IMR-90 (cell line): ENCODE measurements at regions not wholly inside any gene's neighbourhood (a gene's known extent, or its start where the extent isn't known, plus 50 kb on each side); places are given as distances from the start of the nearest gene placed in this dataset.

Experiments
- ATAC-seq: fragments of 200-7000 bp; cut with Tn5 transposase; 2 replicates; pipeline ENCODE4 v1.9.1; 2020; ENCODE audit warnings: low read depth, mild to moderate bottlenecking, moderate library complexity
- BruUV-seq: library from RNA; stranded (reverse); fragments of 400-500 nt; replicated peaks from 2 replicates; lab custom pipeline; 2021; lab: Mats Ljungman, UMichigan
- CTCF ChIA-PET: fragments of 300-600 bp; formaldehyde crosslinking; extraction: SDS; loops from one replicate; lab custom pipeline; 2021; ENCODE audit warnings: antibody characterized with exemption; lab: Yijun Ruan, JAX
- POLR2A ChIA-PET: fragments of 300-600 bp; sonication (Branson Sonifier 250); formaldehyde crosslinking; loops from one replicate; lab custom pipeline; 2022; ENCODE audit warnings: antibody characterized with exemption; ENCODE audit not compliant: unreplicated experiment; lab: Charles Lee
- DNase-seq: peaks from one replicate; pipeline ENCODE4 v3.0.0; 2013
- H2AFZ ChIP-seq: replicated peaks from 2 replicates; pipeline ENCODE3; 2013; ENCODE audit warnings: low read length, mild to moderate bottlenecking; ENCODE audit not compliant: poor library complexity
- H2AK5ac ChIP-seq: 2 replicates; pipeline ENCODE4 v1.6.1; 2013; ENCODE audit warnings: low read depth, low read length, inconsistent platforms
- H2AK9ac ChIP-seq: replicated peaks from 2 replicates; pipeline ENCODE3; 2013; ENCODE audit warnings: mild to moderate bottlenecking, low read depth, low read length, moderate library complexity; ENCODE audit not compliant: poor library complexity
- H2BK120ac ChIP-seq: 2 replicates; pipeline ENCODE4 v1.6.1; 2013; ENCODE audit warnings: low read depth, low read length, inconsistent platforms
- H2BK15ac ChIP-seq: 3 replicates; pipeline ENCODE4 v1.6.1; 2013; ENCODE audit warnings: low read depth, low read length, inconsistent platforms
- H2BK20ac ChIP-seq: 2 replicates; pipeline ENCODE4 v1.6.1; 2013; ENCODE audit warnings: low read depth, mild to moderate bottlenecking, inconsistent platforms, low read length, moderate library complexity
- H2BK5ac ChIP-seq: 2 replicates; pipeline ENCODE4 v1.6.1; 2013; ENCODE audit warnings: mild to moderate bottlenecking, low read depth, low read length, inconsistent platforms; ENCODE audit not compliant: poor library complexity, severe bottlenecking
- H3K14ac ChIP-seq: replicated peaks from 2 replicates; pipeline ENCODE4 v1.6.1; 2013; ENCODE audit warnings: low read depth, low read length, inconsistent platforms
- H3K18ac ChIP-seq: 2 replicates; pipeline ENCODE4 v1.6.1; 2013; ENCODE audit warnings: low read depth, low read length, control low read depth
- H3K23ac ChIP-seq: 2 replicates; pipeline ENCODE4 v1.6.1; 2013; ENCODE audit warnings: low read depth, low read length, inconsistent platforms
- H3K27ac ChIP-seq: 2 replicates; pipeline ENCODE4 v1.5.1; 2013; ENCODE audit warnings: mild to moderate bottlenecking, control low read depth, low read length; ENCODE audit not compliant: insufficient read depth
- H3K27me3 ChIP-seq: 2 replicates; pipeline ENCODE4 v1.6.1; 2013; ENCODE audit warnings: low read length; ENCODE audit not compliant: control insufficient read depth, insufficient read depth
- H3K36me3 ChIP-seq: 2 replicates; pipeline ENCODE4 v1.6.1; 2013; ENCODE audit warnings: low read length, mixed read lengths; ENCODE audit not compliant: control insufficient read depth, insufficient read depth
- H3K4ac ChIP-seq: 2 replicates; pipeline ENCODE4 v1.6.1; 2013; ENCODE audit warnings: low read depth, low read length, inconsistent platforms
- H3K4me1 ChIP-seq: 2 replicates; pipeline ENCODE4 v1.6.1; 2013; ENCODE audit warnings: low read length, mixed read lengths; ENCODE audit not compliant: control insufficient read depth, insufficient read depth
- H3K4me2 ChIP-seq: 2 replicates; pipeline ENCODE4 v1.6.1; 2013; ENCODE audit warnings: low read depth, mild to moderate bottlenecking, control low read depth, low read length, moderate library complexity
- H3K4me3 ChIP-seq: 2 replicates; pipeline ENCODE4 v1.5.1; 2013; ENCODE audit warnings: low read depth, mild to moderate bottlenecking, control low read depth, low read length, moderate library complexity; ENCODE audit not compliant: insufficient read depth
- H3K56ac ChIP-seq: 2 replicates; pipeline ENCODE4 v1.6.1; 2013; ENCODE audit warnings: low read length, inconsistent platforms; ENCODE audit not compliant: insufficient read depth; ENCODE audit errors: extremely low read depth
- H3K79me1 ChIP-seq, 2 experiments: 2 replicates each; pipeline ENCODE4 v1.6.1; 2013; ENCODE audit warnings: low read length in 2 of 2, inconsistent platforms in 1 of 2, low read depth in 1 of 2
- H3K9ac ChIP-seq: 2 replicates; pipeline ENCODE4 v1.6.1; 2013; ENCODE audit warnings: low read depth, low read length, control low read depth
- H3K9me1 ChIP-seq: 2 replicates; pipeline ENCODE4 v1.6.1; 2013; ENCODE audit warnings: low read length, inconsistent platforms; ENCODE audit not compliant: insufficient read depth
- H3K9me3 ChIP-seq: 2 replicates; pipeline ENCODE4 v1.6.1; 2013; ENCODE audit warnings: low read length; ENCODE audit not compliant: control insufficient read depth, insufficient read depth
- H4K20me1 ChIP-seq: 2 replicates; pipeline ENCODE4 v1.6.1; 2013; ENCODE audit warnings: low read length, inconsistent platforms; ENCODE audit not compliant: insufficient read depth
- H4K5ac ChIP-seq: 2 replicates; pipeline ENCODE4 v1.6.1; 2013; ENCODE audit warnings: mild to moderate bottlenecking, low read depth, low read length, control low read depth
- H4K8ac ChIP-seq, 2 experiments: 2 replicates each; pipeline ENCODE4 v1.6.1; 2013; ENCODE audit warnings: low read depth in 2 of 2, low read length in 2 of 2, control low read depth in 1 of 2, inconsistent platforms in 1 of 2
- H4K91ac ChIP-seq: 2 replicates; pipeline ENCODE4 v1.6.1; 2013; ENCODE audit warnings: low read depth, low read length, inconsistent platforms; ENCODE audit not compliant: insufficient read depth
- BHLHE40 ChIP-seq: fragments of 150-350 bp; IDR thresholded peaks from 2 replicates; pipeline ENCODE4 v1.6.1; 2016; ENCODE audit warnings: mild to moderate bottlenecking, low read depth, low read length
- CEBPB ChIP-seq: IDR thresholded peaks from 2 replicates; pipeline ENCODE4 v1.6.1; 2012; ENCODE audit warnings: low read depth, low read length, improper control_type of control experiment
- CHD1 ChIP-seq: IDR thresholded peaks from 2 replicates; pipeline ENCODE4 v1.6.1; 2012; ENCODE audit warnings: low read depth, low read length, improper control_type of control experiment
- CTCF ChIP-seq: conservative IDR thresholded peaks from 2 replicates; pipeline ENCODE4 v1.5.1; 2012; ENCODE audit warnings: mild to moderate bottlenecking, low read depth, low read length, improper control_type of control experiment
- ELK1 ChIP-seq: fragments of 150-350 bp; IDR thresholded peaks from 2 replicates; pipeline ENCODE4 v1.6.1; 2016; ENCODE audit warnings: low read depth, mild to moderate bottlenecking, low read length, moderate library complexity, borderline replicate concordance
- FOS ChIP-seq: fragments of 150-350 bp; IDR thresholded peaks from 2 replicates; pipeline ENCODE4 v1.6.1; 2016; ENCODE audit warnings: low read depth, low read length
- MAFK ChIP-seq: IDR thresholded peaks from 2 replicates; pipeline ENCODE4 v1.6.1; 2012; ENCODE audit warnings: low read depth, low read length, improper control_type of control experiment
- MAZ ChIP-seq: IDR thresholded peaks from 2 replicates; pipeline ENCODE4 v1.6.1; 2012; ENCODE audit warnings: low read depth, mild to moderate bottlenecking, low read length, improper control_type of control experiment, moderate library complexity, borderline replicate concordance
- MXI1 ChIP-seq: IDR thresholded peaks from 2 replicates; pipeline ENCODE4 v1.6.1; 2012; ENCODE audit warnings: low read depth, mild to moderate bottlenecking, low read length, moderate library complexity, borderline replicate concordance
- NFE2L2 ChIP-seq: fragments of 150-350 bp; IDR thresholded peaks from 2 replicates; pipeline ENCODE4 v1.6.1; 2016; ENCODE audit warnings: low read depth, mild to moderate bottlenecking, low read length
- POLR2A ChIP-seq: IDR thresholded peaks from 2 replicates; pipeline ENCODE4 v1.6.1; 2012; ENCODE audit warnings: mild to moderate bottlenecking, low read depth, low read length
- RAD21 ChIP-seq: IDR thresholded peaks from 2 replicates; pipeline ENCODE4 v1.6.1; 2012; ENCODE audit warnings: low read length, improper control_type of control experiment
- RCOR1 ChIP-seq: IDR thresholded peaks from 2 replicates; pipeline ENCODE4 v1.6.1; 2012; ENCODE audit warnings: mild to moderate bottlenecking, low read length, improper control_type of control experiment; ENCODE audit not compliant: insufficient replicate concordance
- RFX5 ChIP-seq: IDR thresholded peaks from 2 replicates; pipeline ENCODE4 v1.8.0; 2012; ENCODE audit warnings: low read depth, mild to moderate bottlenecking, low read length, moderate library complexity
- SMC3 ChIP-seq: fragments of 150-350 bp; IDR thresholded peaks from 2 replicates; pipeline ENCODE4 v1.6.1; 2016; ENCODE audit warnings: low read depth, mild to moderate bottlenecking, antibody characterized with exemption, low read length, moderate library complexity
- USF2 ChIP-seq: fragments of 150-350 bp; IDR thresholded peaks from 2 replicates; pipeline ENCODE4 v1.6.1; 2017; ENCODE audit warnings: mild to moderate bottlenecking, antibody characterized with exemption, low read length, low read depth
- dilution Hi-C: fragments of 300-500 bp; cut with HindIII; formaldehyde crosslinking; loops from one replicate; pipeline ENCODE4 v1.14.3; 2018; ENCODE audit warnings: low sequenced_read_pairs; ENCODE audit not compliant: unreplicated experiment
- in situ Hi-C: fragments of 300-500 bp; cut with MboI; formaldehyde crosslinking; loops from 3 replicates; pipeline ENCODE4 v1.14.3; 2019; ENCODE audit warnings: low sequenced_read_pairs, inconsistent platforms, mixed read lengths
- intact Hi-C: fragments of 100-400 bp; cut with micrococcal nuclease; formaldehyde crosslinking; loops from 2 replicates; pipeline ENCODE4 v1.10.0; 2022

- no peak for ATAC-seq
- Histone ChIP-seq H2BK15ac (no peak overlapping the region), H2AFZ (no peak overlapping the region), H3K4ac (no peak overlapping the region), H4K20me1 (no peaks in the 10 kb centered on the region), H2AK5ac (no peak overlapping the region), H3K23ac (no peak overlapping the region), H3K18ac (no peak overlapping the region), H2AK9ac (no peak overlapping the region), H3K4me1 (no peaks in the 10 kb centered on the region), H4K5ac (no peak overlapping the region), H3K9me3 (no peaks in the 10 kb centered on the region), H2BK20ac (no peak overlapping the region), H3K79me1 (no peaks in the 10 kb centered on the region), H4K8ac (no peak overlapping the region), H3K9me1 (no peaks in the 10 kb centered on the region), H3K4me3 (no peak overlapping the region), H2BK120ac (no peak overlapping the region), H3K27ac (no peak overlapping the region), H3K36me3 (no peaks in the 10 kb centered on the region), H3K9ac (no peak overlapping the region), H3K27me3 (no peaks in the 10 kb centered on the region), H2BK5ac (no peak overlapping the region), H3K56ac (no peak overlapping the region), H3K14ac (no peak overlapping the region), H3K4me2 (no peak overlapping the region), H4K91ac (no peak overlapping the region)
- intact Hi-C loops = no loop called here
- ChIA-PET POLR2A (no interaction called here), CTCF (no interaction called here)
- in situ Hi-C loops = no loop called here
- no peak for DNase-seq
- dilution Hi-C loops = no loop called here
- no TSS peak for BruUV-seq
- TF ChIP-seq RCOR1 (no peak), MAZ (no peak), CHD1 (no peak), RAD21 (no peak), BHLHE40 (no peak), CTCF (no peak), CEBPB (no peak), RFX5 (no peak), FOS (no peak), POLR2A (no peak), MXI1 (no peak), SMC3 (no peak), NFE2L2 (no peak), ELK1 (no peak), MAFK (no peak), USF2 (no peak)
These were observed 89.4 kb downstream of the NR1D2 start for GRCh38 chr3:24034464-24034863.
